Lung microvascular endothelial cell (primary cell): ENCODE measurements at regions not wholly inside any gene's neighbourhood (a gene's known extent, or its start where the extent isn't known, plus 50 kb on each side); places are given as distances from the start of the nearest gene placed in this dataset.
"Not testable (repeated sequence)": the region's sequence is repeated elsewhere in the genome, so short reads cannot be mapped to it uniquely, and the experiment has no call there.

Experiments
- DNase-seq, 2 donors: peaks; one replicate each; pipeline versions ENCODE4 v3.0.0 to v3.0.0-alpha.2; 2010; ENCODE audit warnings: low read depth in 2 of 2

DNA sequence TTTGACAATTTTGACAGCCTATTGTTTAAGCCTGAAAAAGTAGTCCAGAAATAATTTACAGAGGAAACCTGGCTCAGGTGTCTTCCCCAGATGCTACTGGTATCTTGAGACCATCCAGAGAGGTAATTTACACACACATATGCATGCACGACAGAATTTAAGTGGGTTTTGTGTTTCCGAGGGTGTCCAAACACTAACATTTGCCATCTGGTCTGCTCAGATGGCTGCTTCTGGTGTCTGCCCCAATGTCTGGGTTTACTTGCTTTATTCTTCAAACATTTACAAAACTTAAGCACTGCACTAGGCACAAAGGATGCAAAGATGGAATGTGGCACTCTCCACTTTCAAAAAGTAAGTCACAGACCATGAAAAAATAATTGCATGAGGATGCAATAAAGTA is 226.6 kb upstream of the EGLN3 start:
- DNase-seq, result no peak

DNA sequence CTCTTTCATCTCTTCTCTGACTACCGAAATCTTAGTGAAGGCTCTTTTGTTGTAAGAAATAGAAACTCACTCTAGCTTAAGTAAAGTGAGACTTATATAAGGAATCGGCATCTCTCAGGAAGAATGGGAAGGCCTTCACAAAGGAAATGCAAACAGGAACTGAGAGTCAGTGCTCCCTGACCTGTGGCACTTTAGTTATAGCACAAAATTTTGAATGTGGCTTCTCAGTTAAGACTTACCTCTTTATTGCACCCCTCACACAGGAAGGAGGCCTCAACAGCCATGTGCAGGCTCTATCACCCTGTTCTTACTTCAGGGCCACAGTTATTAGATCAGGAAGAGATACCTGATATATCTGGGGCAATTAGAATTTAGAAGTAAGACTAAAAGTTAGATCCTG is 224.7 kb upstream of the EGLN3 start:
- no peak for DNase-seq

DNA sequence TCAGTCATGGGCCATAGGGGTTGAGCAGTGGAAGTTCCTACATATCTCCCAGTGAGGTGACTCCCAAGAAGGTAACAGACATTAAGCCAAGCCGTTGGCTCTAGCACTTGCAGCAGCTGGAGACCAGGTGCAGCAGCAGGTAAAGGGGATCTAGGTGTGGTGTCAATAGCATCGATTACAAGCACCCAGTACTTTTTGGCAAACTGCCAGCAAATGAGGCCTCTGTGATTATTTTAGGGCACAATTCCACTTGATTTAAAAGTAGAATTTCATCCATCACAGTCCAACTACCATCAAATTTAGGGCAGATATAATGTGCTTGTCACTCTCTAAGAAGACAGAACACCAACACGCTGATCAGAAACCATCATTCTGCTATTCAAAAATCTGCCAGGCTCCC is 224.1 kb upstream of the EGLN3 start:
- DNase-seq, result no peak

DNA sequence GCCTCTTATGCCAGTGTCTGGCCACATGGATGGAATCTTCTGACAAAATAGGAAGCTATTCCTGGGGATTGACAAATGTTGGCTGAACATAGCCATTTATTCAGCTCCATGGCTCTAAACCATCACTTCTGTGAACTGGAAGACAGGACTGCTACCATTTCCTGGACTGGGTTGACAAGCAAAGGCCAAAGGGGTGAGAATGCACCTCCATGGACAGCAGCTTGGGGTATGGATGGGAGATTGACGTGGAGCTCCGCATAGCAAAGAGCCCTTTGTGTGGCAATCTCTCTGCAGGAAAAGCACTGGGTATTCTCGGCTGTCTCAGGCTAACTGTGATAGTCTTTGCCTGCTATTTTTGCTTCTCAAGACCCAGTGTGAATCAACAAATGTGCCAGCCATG is 223.0 kb upstream of the EGLN3 start:
- no peak for DNase-seq

DNA sequence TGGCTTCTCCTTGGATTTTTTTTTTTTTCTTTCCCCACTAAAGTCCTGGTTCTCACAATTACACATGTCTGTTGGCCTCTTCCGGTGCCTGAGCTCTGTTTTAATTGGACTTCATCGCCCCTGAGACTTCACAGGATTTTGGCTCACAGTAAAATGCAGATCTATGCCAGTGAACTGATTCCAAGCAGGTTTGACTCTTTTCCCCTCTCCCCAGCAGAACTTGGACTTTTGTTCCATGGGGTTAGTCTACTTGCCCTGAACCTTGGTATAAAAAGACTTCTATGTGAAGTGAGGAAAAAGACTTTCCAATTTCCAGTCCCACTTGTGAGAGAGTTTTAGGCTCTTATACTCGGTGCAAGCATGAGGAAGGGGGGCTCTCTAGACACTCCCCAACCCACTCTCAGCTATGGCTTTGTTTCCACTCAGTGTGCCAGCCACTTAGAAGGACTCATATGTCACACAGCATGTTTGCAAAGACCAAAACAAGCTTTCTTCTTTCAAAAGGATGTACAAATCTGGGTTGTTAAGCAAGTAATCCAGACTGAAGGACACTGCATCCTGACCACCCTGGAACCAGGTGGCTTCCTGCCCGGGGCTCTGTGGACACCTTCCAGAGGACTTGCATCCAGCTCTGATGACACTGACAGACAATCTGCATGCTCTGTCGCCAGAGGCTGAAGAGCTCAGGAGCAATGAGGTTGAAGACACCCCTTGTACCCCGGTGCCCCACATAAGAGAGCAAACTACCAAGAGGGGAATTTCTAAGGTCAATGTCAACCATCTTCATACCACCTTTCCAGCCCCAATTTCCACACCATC is 221.9 kb upstream of the EGLN3 start:
- DNase-seq, result no peak

DNA sequence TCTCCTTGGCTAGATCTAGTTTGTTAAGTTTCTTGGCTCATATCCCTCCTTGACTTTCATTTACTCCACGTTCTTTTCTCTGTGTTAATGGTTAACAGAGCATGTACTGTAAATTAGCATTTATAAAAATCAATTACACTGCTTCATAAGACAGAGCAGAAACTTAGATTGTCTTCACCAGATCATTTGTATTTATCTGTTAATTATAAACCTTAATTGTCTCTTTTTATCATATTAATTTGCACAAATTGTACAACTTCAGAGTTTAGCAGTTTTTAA is 221.2 kb upstream of the EGLN3 start:
- DNase-seq, result no peak

DNA sequence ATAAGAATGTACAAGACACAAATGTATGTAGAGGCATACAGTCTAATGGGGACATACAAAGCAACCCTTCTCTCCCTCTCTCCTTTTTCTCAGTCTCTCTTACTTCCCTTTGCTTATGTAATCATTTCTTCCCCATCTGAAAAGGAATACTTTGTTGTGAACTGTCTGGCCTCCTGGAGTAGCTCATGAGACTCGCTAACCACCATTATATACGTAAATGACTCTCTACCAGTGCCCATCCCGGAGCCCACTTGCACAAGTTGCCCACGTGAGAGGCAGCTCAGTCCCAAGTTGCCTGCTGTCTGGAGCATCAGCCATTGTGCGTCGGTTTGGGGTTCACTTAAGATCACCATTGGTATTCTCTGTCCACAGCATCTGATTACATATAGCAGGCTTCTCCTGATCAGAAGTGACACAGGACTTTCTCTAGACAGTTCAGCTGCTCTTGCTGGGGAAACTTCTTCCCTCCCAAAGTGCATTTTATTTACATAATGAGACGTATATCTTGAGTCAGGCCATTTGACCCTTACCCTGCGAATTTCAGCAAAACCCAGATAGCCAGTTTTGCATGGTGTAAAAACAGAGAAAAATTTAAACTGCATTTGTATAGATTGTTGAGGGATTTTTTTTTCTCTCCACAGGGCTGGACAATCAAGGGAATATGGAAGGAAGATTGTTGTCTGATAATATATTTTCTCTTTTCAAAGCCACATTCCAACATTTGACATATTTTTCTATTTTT is 220.7 kb upstream of the EGLN3 start:
- no peak for DNase-seq

DNA sequence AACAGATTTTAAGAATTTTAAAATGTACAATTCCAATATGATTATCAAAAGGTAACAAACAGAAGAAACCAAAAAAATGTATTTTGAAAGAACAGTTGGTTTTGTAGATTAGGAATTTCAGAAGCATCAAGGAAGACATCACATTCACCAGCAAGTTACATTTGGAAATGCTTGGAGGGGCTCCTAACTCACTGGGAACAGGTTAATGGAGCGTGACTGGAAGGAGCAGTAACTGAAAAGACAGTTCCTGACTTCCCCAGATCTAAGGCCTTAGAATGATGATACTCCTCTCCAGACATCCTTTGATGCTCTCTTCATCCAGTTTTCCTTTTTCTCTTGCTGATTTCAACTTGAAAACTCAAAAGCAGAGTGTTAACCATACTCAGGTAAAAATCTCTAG is 220.0 kb upstream of the EGLN3 start:
- no peak for DNase-seq

DNA sequence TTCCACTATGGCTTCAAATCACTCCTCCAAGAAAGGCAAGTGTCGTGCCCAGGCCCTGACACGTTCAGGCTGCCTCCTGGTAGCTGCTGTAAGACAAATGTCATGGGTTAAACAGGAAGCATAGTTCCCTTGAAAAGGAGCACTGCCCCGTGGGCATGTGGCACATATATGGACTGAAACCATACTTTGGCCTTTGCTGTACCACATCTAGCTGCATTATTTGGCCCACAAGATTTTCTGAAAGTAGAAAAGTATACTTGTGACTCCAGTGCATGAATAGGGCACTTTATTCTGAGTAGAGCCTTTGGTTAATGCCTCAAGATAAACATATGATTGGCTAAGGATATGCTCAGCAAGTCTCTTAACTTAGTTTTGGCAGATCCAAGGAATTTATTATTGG is 218.7 kb upstream of the EGLN3 start:
- no peak for DNase-seq

DNA sequence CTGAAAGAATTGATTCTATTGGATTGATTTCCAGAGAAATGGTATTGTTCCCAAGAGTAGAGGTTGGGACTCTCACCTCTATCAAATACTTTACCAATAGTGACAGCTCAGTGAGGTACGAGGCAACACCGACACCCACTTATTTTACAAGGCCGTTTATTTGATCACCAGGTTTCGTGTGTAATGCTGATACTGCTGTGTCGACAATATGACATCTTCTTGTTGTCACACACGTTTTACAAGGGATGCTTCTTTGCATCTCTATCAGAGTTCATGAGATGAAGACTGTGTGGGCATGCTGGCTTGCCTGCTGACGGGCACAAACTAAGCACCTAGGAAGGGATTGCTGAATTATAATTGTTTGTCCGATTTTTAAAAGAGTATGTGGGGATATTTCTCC is 217.8 kb upstream of the EGLN3 start:
- DNase-seq, result no peak

DNA sequence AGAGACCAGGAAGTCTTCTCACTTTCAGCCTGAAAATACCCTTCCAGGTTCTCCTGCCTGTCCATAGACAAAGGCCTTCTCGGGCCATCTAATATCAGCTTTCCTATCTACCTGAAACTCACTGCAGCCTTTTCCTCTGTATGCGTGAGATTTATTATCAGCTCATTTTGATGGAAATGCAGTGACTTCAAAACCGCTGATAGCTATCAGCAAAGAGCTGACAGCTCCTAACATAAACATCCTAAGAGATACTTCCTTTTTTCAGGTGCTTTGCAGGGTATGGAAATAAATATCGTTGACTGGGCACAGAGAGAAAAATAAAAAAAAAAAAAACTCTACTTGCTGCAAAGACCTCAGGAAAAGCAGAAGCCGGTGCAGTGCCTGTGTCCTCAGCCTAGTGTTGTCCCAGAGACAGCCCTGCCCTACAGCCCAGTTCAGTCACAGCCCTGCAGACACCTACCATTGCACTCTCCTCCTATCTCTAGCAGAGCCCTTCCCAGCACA is 215.0 kb upstream of the EGLN3 start:
- DNase-seq, result no peak

DNA sequence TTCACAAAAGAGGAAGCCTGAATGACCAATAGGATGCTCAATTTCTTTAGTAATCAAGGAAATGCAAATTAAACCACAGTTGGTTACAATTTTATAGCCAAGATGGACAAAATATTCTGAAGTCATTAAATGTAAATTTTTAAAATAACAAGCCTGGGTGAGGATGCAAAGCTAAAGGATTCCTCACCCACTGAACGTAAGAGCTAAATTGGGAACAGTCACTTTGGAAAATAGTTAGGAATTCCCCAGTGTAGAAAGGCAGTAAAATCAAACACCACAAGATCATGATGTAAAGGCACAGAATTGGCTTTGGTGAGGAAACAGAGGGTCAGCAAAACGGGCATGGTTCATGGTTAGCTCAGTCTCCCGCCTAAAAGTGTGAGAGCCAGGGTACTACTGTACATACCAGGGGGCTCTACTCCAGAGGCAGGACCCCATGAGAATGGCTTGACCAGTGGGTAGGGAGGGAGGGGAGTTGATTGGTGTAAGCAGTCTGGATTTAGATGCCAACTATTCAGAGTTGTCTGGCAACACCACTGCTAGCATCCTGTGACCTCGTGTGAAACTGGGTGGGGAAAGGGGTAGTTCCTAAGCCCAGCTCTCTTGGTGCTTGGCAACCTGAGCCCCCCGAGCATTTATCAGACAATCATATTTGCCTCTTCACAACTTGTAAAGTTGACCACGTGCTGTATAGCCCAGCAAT is 213.4 kb upstream of the EGLN3 start:
- DNase-seq, result no peak

DNA sequence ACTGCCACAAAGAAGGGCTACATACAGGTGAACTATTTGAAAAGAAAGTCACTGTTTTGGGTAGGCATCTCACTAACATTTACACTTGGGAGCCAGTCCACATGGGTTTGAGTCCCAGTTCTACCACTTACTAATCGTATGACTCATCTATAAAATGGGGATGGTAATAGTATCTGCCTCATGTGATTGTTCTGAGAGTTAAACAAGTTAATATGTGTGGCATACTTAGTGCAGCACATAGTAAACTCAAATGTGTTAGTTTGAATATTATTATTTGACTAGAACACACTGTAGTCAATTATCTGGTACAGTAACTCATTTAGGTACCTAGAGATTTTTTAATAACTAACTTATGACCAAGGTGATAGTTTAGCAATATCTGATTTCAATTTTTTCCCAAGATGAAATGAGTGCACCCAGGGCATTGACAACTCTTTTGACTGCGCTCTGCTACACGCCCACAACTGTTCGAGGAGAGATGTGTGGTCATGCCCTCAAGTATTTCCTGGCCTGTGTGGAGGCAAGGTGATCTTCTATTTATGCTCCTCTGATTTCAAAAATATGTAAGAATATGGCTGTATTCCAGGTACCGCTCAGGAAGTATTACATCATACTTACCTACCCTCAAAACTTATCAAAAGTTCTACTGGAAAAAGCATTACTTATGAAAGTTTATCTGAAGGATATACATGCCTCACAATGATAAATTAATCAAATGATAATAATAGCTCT is 210.6 kb upstream of the EGLN3 start:
- no peak for DNase-seq

DNA sequence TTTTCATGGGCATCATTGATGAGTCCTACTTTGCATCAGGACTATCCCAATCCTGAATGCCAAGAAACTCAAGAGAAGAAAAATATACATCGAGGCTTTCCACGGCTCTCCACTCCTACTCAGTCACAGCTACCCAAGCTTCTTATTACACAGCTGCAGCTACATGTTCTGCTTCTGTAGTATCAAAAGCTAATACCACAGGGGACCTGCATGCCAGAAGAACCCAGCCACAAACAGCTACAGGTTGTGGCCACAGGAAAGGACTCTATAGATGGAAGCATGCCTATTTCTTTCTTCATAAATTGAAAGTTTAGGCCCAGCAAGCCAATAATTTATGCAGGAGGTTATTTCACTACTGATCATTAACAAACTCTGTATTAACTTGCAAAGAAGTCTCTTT is 209.7 kb upstream of the EGLN3 start:
- DNase-seq, result no peak

DNA sequence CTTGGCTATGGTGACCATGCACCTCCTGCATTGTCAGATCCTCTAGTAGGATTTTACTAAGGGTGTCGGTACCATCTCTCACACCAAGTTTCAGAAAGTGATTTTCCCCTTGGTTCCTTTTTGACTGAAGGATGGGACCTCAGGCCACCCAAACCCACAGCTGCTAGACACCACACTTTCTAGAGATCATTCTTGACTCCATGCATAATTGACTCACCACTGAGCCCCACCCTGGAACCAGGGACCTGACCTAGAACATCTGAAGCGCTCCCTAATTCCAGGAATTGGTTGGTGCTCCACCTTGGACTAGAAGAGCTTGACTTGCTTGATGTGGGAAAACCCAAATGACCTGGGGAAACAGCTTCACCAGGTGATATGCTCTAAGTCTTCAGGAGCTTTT is 206.8 kb upstream of the EGLN3 start:
- DNase-seq, result no peak

DNA sequence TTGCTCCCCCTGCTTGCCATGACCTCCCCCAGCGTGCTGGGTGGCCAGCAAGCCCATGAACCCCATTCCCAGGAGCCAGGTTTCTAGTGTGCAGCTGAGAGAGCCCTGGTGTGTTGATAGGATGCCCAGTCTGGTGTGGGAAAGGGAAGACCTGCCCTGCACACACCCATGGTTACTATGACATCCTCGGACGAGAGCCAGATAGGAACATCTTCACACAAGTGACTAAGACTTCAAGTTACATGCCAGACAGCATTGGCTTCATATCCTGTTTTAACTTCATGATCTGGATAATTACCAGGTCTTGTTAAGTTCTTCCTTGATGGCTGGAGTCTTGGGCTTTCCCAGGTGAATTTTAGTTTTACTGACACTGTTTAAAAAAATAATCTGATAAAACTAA is 196.6 kb upstream of the EGLN3 start:
- no peak for DNase-seq

DNA sequence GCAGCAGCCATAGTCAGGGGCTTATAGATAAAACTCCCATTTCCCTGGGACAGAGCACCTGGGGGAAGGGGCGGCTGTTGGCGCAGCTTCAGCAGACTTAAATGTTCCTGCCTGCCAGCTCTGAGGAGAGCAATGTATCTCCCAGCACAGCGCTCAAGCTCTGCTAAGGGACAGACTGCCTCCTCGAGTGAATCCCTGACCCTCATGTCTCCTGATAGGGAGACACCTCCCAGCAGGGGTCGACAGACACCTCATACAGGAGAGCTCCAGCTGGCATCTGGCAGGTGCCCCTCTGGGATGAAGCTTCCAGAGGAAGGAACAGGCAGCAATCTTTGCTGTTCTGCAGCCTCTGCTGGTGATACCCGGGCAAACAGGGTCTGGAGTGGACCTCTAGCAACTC is 189.3 kb upstream of the EGLN3 start:
- not testable (repeated sequence) for DNase-seq

DNA sequence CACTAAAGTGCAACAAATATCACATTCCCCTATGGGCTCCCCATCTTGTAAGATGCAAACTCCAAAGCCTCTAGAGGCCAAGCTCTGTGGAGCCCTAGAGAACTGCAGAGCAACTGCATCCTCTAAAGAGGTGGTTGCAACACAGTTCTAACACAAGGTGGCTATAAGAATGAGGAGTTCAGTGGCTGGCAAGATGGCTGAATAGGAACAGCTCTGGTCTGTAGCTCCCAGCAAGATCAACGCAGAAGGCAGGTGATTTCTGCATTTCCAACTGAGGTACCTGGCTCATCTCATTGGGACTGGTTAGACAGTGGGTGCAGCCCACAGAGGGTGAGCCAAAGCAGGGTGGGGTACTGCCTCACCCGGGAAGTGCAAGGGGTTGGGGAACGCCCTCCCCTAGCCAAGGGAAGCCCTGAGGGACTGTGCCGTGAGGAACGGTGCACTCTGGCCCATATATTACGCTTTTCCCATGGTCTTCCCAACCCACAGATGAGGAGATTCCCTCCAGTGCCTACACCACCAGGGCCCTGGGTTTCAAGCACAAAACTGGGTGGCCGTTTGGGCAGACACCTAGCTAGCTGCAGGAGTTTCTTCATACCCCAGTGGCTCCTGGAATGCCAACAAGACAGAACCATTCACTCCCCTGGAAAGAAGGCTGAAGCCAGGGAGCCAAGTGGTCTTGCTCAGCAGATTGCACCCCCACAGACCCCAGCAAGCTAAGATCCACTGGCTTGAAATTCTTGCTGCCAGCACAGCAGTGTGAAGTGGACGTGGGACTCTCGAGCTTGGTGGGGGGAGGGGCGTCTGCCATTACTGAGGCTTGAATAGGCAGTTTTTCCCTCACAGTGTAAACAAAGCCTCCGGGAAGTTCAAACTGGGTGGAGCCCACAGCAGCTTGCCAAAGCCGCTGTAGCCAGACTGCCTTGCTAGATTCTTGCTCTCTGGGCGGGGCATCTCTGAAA is 188.6 kb upstream of the EGLN3 start:
- DNase-seq, result peak in 1 of 2 donors; percentile 37

DNA sequence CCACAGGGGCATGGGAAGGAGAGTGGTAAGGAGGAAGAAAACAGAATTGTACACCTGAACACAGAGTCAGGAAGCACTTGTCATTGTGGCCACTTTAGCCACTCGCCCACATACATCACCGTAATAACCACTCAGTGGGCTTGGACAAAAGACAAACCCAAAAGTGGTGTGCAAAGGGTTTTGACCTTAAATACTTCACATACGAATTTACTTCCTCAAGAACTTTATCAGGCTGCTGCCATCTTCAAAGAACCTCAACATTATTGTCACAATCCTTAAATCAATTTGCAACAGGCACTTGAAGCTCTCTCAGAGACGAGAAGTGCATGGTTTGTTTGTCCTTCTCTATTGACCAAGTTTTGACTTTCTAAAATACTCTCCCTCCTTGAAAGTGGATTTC is 187.3 kb upstream of the EGLN3 start:
- DNase-seq, result no peak

DNA sequence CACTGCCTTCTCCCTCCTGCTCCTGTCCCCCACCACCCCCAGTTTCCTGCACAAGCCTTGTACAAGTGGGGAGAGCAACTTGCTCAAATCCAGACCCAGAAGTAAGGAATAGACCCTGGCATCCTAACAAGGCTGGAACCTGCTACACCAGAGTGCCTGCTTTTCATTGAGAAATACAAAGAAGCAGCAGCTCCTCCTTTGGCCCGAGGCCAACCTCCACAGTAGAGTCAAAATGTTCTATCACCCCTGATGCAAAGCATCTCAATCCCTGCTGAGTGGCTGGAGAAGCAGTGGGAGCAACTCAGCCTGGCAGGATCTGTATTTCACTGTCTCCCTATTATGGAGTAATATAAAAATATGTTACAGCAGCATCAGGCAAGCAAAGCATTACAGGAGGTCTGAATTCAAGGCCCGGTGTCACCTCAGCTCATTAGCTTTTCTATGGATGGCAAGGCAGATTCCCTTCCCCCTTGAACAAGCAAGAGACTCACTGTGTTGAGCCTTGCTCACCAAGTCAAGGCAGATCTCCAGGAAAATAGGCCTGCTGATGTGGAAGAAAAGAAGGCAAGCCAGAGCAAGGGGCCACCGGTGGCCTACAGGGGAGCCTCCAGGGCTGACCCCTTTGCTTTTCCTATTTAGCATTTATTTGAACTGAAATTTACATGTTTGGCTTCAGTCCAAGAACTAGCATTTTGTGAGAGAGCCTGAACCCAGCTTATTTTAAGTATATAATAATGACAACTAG is 186.3 kb upstream of the EGLN3 start:
- DNase-seq, result no peak
